GM12892 (cell line): ENCODE measurements at regions not wholly inside any gene's neighbourhood (a gene's known extent, or its start where the extent isn't known, plus 50 kb on each side); places are given as distances from the start of the nearest gene placed in this dataset.

Experiments used
- DNase-seq: peaks from one replicate; pipeline ENCODE4 v3.0.0; 2011; ENCODE audit not compliant: insufficient read length
- FAIRE-seq: peaks from 2 replicates; lab custom pipeline; 2011; peaks lifted over from hg19 to GRCh38; lab: Jason Lieb, UNC
- POLR2A ChIP-seq: IDR thresholded peaks from 2 replicates; pipeline ENCODE4 v1.6.1; 2011; ENCODE audit warnings: low read depth, low read length, control low read depth
- POLR2AphosphoS5 ChIP-seq: IDR thresholded peaks from 2 replicates; pipeline ENCODE4 v1.6.1; 2011; ENCODE audit warnings: low read depth, low read length, control low read depth
- TAF1 ChIP-seq: IDR thresholded peaks from 2 replicates; pipeline ENCODE4 v1.6.1; 2011; ENCODE audit warnings: low read depth, mild to moderate bottlenecking, control low read depth, low read length, borderline replicate concordance

DNA sequence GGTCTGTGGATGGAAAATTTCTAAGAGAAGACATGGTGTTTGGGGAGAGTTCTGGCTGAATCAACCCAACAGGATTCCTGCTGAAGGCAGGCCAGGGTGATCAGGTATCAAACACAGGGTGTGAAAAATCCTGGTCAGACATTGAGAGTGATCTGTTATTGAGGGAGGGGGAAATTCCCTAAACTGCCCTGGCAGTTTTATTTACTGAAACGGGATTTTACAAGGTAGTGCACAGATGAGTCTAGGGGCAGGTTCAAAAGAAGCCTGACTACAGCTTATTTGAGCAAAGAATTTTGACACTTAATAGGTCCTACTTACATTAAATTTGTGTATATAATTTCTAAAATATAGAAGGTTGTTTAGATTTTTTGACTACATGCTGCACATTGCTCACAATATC, 569.4 kb upstream of the RGS18 start:
- no peak for TF ChIP-seq TAF1
- no peak for TF ChIP-seq POLR2A
- no peak for TF ChIP-seq POLR2AphosphoS5
- FAIRE-seq (no peak), DNase-seq (no peak)

DNA sequence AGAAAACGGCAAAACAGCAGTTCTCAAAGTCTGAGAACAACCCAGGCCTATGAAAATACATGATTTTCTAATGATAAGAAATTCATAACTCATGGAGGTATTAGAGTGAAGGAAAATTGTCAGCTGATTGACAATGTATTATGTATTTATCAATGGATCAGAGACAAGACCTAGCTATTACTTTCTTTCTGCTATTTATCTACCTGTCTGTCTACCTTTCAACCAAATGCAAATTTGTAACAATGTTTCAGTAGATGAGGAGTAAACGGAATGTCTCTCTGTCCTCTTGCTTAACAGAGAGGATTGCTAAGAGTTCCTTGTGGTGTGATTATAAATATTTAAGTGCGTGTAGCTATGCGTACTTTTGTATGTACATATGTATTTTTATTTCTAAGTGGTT, 568.7 kb upstream of the RGS18 start:
- TF ChIP-seq TAF1 = no peak
- TF ChIP-seq POLR2A = no peak
- no peak for TF ChIP-seq POLR2AphosphoS5
- FAIRE-seq (no peak), DNase-seq (no peak)

DNA sequence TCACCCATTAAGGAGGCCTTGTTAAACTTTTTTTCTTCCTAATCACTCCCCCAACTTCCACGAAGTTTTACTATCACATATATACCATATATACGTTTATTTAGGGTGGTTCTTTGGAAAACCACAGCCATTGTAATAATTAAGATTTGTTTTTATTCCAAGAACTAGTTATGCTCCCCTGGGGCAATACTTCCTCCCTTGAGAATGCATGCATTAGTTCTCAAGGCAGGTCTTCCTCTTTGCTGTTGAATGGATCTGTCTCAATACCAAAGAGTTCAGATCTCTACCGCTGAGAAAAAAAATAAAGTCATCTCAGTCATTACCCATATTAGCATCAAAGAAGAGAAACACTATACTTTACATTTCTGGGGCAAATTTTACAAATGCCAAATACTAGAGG, 567.7 kb upstream of the RGS18 start:
- no peak for DNase-seq
- FAIRE-seq = no peak
- TF ChIP-seq POLR2A (no peak), TAF1 (no peak), POLR2AphosphoS5 (no peak)

DNA sequence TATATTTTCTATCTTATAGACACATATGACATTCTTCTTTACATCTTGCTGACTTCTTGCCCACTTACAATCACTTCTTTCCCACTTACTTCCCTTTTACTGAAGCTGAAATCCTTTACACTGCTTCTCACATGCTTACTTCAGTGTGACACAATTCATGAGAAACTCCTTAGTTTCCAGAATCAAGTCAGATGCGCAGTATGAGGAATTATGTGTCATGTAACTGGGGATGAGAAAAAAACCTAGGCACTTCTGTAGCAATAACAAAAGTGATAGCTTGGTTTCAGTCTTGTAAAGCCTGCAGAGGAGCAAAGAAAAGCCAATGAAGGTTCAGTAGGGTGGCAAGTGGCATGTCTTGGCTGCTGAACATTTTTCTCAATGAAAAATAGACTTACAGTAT, 566.2 kb upstream of the RGS18 start:
- FAIRE-seq (no peak), DNase-seq (no peak)
- TF ChIP-seq TAF1 = no peak
- no peak for TF ChIP-seq POLR2AphosphoS5
- TF ChIP-seq POLR2A = no peak

DNA sequence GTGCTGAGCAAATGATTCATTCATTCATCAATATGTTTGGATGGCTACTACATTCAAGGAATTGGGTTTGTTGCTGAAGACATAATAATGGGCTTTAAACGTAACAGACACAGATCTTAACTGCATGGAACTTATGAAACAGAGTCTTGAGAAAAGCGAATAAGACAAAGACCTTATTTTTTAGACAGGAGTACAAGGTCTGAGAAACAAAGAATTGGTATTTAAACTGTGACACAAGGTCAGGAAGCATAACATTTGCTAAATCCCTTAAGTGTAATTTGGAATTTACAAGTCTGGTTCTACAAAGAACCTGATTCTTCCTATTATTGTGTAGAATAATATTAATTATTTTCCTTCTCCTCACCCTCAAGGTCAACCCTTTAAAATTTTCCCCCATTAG, 565.4 kb upstream of the RGS18 start:
- no peak for DNase-seq
- FAIRE-seq = no peak
- no peak for TF ChIP-seq TAF1
- TF ChIP-seq POLR2AphosphoS5 = no peak
- no peak for TF ChIP-seq POLR2A

DNA sequence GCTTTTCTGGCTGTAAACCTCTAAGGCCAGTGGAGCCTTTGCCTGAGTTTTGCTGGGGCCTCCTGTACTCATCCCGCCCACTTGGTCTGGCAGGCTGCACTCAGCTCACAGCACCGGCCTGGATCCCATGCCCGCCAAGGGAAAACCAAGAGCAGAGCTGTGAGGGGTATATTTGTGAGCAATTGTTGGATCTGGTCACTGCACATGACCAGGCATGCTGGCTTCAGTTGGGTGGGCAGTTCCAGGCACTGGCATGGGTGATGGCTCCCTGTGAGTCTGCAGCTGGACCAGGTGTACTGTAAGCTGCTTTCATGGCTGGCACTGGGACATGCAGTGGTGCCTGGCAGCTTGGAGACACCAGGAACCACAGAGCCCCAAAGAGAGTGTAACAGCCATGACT, 563.1 kb upstream of the RGS18 start:
- no peak for FAIRE-seq
- TF ChIP-seq TAF1 (no peak), POLR2A (no peak), POLR2AphosphoS5 (no peak)

DNA sequence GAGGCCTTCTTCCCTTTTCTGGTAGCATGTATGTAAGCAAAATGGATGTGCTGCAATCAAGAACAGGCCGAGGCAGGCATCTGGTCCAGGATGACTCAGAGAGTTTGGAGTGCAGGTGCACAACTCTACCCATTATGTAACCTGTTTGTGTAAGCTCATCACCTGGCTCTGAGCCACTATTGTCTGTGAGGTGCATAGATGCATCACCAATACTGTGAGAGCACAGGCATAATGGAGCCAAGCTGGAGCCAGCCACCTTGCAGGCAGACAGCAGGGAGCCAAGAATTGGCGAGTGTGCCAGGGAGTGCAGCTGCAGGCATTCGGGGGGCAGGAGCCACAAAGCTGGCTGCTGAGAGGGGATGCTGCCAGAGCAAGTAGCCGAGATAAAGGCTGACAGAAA, 549.9 kb upstream of the RGS18 start:
- no peak for TF ChIP-seq POLR2A
- FAIRE-seq (no peak), DNase-seq (no peak)

More for the DNA sequence above, 563.1 kb upstream of the RGS18 start:
- DNase-seq = no peak

DNA sequence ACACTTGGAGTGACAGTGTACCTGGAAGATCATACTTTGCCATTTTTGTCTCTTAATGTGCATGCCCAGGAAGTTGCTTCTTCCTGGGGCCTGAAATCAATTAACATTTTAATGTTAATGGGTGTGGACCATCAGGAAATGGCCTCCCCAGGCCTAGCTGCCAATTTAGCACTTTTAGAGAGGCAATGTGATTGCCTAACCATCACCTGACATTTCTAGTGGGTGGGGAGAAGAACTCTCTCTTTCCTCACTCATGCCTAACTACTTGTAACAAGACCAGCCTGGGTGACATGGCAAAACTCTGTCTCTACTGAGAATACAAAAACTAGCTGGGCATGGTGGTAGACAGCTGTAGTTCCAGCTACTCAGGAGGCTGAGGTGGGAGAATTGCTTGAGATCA, 549.0 kb upstream of the RGS18 start:
- TF ChIP-seq TAF1 = no peak
- TF ChIP-seq POLR2AphosphoS5 = no peak
- TF ChIP-seq POLR2A = no peak
- no peak for FAIRE-seq
- no peak for DNase-seq

DNA sequence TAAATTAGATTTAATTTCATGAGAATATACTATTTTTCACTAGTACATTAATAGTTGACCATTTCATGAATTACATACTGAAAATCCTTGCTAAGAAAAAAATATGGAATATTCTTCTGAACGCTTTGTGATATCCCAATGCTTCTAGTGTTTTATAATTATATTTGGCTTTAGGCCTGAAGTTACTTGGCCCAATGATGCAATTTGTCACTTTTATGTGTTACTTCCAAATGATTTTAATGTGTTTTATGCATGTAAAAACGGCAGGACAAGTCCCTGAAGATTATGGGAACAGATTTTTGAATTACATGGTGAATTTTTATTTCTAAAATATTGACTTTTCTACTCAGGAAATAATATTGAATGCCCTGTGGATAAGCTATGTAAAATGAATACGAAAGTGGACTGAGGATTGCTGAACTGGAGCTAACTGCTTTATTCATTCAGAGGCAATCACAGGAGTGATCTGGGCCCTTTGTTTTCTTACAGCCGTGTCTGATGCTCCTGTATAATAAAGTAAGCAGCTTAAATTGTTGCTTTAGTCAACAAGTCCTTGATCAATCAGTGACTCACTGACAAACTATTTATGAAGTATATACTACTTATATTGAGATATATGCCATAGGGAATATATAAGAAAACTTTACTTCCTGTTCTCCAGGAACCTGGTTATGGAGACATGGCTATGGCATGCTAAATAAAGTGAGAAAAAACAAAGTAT, 543.0 kb upstream of the RGS18 start:
- FAIRE-seq = no peak
- DNase-seq = no peak
- TF ChIP-seq POLR2A (no peak), TAF1 (no peak), POLR2AphosphoS5 (no peak)

DNA sequence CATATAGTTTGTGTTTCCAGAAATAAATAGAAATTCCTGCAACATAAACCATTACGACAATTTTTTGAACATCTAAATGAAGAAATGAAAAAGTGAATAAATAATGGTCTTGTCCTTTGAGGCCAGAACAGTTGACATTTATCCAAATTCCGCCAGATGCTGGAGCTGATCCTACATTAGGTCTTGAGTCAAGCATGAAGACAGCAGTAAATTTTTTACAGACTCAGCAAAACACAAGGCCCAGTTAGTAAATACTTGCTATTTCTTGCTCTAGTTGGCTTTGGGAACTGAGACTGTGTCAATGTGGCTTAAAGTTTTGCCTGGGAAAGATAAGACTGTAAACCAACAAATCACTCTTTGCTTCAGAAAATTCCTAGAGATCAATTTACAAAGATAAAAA, 540.1 kb upstream of the RGS18 start:
- no peak for FAIRE-seq
- no peak for TF ChIP-seq POLR2AphosphoS5
- TF ChIP-seq POLR2A = no peak
- no peak for TF ChIP-seq TAF1
- DNase-seq = no peak

DNA sequence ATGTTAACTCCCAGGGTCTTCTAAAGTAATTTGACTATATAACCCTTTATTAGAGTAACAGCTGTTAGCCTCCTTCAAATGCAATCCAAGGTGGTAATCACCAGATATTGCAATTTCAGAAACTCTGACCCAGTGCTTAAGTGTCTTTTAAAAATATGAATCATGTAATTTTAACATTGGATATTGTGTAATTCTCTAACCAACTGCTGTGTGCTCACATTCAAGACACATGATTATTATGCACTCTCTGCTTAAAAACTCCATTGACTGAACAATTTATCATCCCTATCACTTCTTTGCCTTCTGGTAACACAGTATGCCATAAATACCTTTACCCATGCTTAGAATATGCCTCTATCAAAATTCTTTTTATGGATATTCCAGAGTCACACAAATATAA, 537.4 kb upstream of the RGS18 start:
- no peak for TF ChIP-seq POLR2A
- TF ChIP-seq POLR2AphosphoS5 = no peak
- TF ChIP-seq TAF1 = no peak
- FAIRE-seq = no peak
- DNase-seq = no peak

DNA sequence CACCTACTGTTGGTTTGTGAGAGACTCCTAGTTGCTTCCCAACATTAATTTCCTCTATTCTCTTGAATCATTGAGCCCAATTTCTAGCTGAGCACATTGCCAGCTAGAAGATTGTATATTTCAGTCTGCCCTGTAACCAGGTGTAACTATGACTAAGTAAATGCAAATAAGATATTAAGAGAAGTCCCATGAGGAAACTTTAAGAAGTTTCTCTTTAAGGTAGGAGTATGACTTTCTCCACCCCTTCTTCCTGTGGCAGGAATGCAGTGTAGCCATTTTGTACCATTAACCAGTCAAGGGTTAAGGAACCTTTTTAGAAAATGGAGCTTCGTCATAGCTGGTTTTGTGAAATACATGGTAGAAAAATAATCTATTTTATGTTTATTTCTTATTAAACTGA, 534.2 kb upstream of the RGS18 start:
- TF ChIP-seq TAF1 (no peak), POLR2A (no peak), POLR2AphosphoS5 (no peak)
- DNase-seq (no peak), FAIRE-seq (no peak)

DNA sequence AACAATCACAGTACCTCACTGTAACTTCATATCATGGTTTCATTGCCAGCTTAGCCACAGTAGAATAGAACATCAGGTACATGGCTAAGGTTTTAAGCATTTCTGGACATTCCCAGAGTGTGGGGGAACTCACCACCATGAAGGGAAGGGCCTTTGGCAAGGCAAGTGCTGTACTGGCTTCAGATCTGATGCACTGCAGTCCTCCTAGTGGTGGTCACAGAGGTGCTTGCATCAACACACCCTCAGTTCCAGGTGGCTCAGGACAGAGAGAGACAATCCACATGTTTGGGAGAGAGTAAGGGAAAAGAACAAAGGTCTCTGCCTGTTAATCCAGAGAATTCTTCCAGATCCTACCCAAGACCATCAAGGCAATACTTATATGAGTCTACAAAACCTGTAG, 528.4 kb upstream of the RGS18 start:
- no peak for TF ChIP-seq POLR2A
- TF ChIP-seq TAF1 = no peak
- no peak for TF ChIP-seq POLR2AphosphoS5
- DNase-seq (no peak), FAIRE-seq (no peak)
